ENCODE measurements at regions not wholly inside any gene's neighbourhood (a gene's known extent, or its start where the extent isn't known, plus 50 kb on each side); places are given as distances from the start of the nearest gene placed in this dataset.
A peak's percentile ranks its signal among the peaks of the same experiment; 100 is the strongest.

DNA sequence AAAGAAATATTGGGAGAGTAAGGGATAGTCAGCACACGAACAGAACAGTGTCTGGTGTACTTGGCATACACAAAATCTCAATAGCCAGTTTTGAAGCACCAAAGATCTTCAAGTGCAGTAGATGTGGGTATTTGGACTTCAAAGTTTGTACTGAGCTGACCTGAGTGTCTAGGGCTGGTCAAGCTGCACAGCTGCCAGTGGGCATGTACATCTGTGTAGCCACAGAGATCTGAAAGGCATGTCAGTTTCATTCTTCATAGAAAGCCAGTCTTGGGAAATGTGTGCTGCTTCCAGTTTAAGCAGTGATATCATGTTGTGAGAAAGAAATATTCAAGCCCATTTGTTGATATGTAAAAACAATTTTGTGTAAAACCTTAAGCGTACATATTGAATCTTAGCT, 279.0 kb upstream of the SYT10 start:
- no peaks in the 10 kb centered on the region for H3K79me2 ChIP-seq (ENCODE audit: low read length)
- DNase-seq: peak; percentile 27
- H3K9me3 ChIP-seq (replicated peaks; ENCODE audit: insufficient read depth, low read length): no peaks in the 10 kb centered on the region
- H2AFZ ChIP-seq (ENCODE audit: low read length): no peak overlapping the region
- no peaks in the 10 kb centered on the region for H3K27me3 ChIP-seq (replicated peaks; ENCODE audit: insufficient read depth, low read length)
- H3F3A ChIP-seq (ENCODE audit: insufficient read depth, low read length): no peaks in the 10 kb centered on the region
- H3K4me3 ChIP-seq (ENCODE audit: low read length): no peak overlapping the region
- H4K20me1 ChIP-seq (ENCODE audit: insufficient read depth, low read length): no peaks in the 10 kb centered on the region
- H3K36me3 ChIP-seq (replicated peaks; ENCODE audit: insufficient read depth, low read length): no peaks in the 10 kb centered on the region
- H3K4me2 ChIP-seq (ENCODE audit: low read depth, low read length): no peak overlapping the region
- TF ChIP-seq EZH2 (optimal IDR thresholded peaks at IDR 0.05; ENCODE audit: low read depth, low read length) (no peak), EZH2phosphoT487 (IDR thresholded peaks at IDR 0.05; ENCODE audit: low read length) (no peak)
- TF ChIP-seq, protein P1, sequence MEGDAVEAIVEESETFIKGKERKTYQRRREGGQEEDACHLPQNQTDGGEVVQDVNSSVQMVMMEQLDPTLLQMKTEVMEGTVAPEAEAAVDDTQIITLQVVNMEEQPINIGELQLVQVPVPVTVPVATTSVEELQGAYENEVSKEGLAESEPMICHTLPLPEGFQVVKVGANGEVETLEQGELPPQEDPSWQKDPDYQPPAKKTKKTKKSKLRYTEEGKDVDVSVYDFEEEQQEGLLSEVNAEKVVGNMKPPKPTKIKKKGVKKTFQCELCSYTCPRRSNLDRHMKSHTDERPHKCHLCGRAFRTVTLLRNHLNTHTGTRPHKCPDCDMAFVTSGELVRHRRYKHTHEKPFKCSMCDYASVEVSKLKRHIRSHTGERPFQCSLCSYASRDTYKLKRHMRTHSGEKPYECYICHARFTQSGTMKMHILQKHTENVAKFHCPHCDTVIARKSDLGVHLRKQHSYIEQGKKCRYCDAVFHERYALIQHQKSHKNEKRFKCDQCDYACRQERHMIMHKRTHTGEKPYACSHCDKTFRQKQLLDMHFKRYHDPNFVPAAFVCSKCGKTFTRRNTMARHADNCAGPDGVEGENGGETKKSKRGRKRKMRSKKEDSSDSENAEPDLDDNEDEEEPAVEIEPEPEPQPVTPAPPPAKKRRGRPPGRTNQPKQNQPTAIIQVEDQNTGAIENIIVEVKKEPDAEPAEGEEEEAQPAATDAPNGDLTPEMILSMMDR (IDR thresholded peaks at IDR 0.05; ENCODE audit: low read length): no peak
- no peak overlapping the region for H3K27ac ChIP-seq (ENCODE audit: low read length)
- no peaks in the 10 kb centered on the region for H3K9me2 ChIP-seq (replicated peaks; ENCODE audit: insufficient read depth, low read length)
- no peaks in the 10 kb centered on the region for H3K4me1 ChIP-seq (ENCODE audit: low read length)
- H3K9ac ChIP-seq (ENCODE audit: low read length): no peak overlapping the region

DNA sequence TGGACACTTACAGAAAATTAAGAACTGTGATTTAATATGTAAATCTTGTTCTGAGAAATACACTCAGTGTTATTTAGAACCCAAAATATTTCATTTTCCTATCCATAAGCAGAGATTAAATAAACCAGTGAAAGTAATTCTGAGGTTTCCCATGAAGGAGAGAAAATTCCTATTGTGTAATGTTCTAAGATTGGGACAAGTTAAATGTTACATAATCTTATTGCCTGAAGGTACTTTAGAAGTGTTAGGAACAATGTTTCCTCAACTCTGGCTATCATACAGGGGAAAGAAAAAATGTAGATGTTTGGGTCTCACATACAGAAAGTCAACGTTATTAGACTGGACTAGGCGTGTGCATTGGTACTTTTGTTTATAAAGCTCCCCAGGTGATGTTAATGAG, 281.9 kb upstream of the SYT10 start:
- no peak for DNase-seq

DNA sequence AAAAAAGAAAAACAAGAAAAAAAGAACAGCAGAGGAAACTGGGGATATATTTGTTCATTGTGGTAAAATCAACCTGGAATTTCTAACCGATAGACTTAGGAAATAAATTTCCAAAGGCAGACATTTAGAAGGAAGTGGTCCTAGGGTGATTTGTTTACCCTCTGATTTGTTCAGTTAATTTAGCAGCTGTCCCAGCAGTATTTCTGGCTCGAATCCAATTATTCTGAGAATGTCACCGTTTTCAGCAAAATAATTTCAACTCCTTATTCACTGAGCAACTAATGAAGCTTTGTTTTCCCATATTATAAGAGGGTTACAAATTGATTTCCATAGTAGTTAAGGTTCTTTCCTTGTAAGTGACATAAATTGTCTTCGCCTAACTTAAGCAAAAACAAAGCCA, 285.2 kb upstream of the SYT10 start:
- no peaks in the 10 kb centered on the region for H3K36me3 ChIP-seq (replicated peaks; ENCODE audit: insufficient read depth, low read length)
- H3K9me2 ChIP-seq (replicated peaks; ENCODE audit: insufficient read depth, low read length): no peaks in the 10 kb centered on the region
- no peaks in the 10 kb centered on the region for H3K27me3 ChIP-seq (replicated peaks; ENCODE audit: insufficient read depth, low read length)
- no peaks in the 10 kb centered on the region for H3K79me2 ChIP-seq (ENCODE audit: low read length)
- no peak for TF ChIP-seq EZH2 (optimal IDR thresholded peaks at IDR 0.05; ENCODE audit: low read depth, low read length)
- TF ChIP-seq EZH2phosphoT487 (IDR thresholded peaks at IDR 0.05; ENCODE audit: low read length): no peak
- TF ChIP-seq, protein P1 (IDR thresholded peaks at IDR 0.05; ENCODE audit: low read length): no peak
- H3K27ac ChIP-seq (ENCODE audit: low read length): no peak overlapping the region
- no peaks in the 10 kb centered on the region for H3K9me3 ChIP-seq (replicated peaks; ENCODE audit: insufficient read depth, low read length)
- no peaks in the 10 kb centered on the region for H3F3A ChIP-seq (ENCODE audit: insufficient read depth, low read length)
- H3K4me2 ChIP-seq (ENCODE audit: low read depth, low read length): no peak overlapping the region
- DNase-seq: no peak
- H2AFZ ChIP-seq (ENCODE audit: low read length): no peak overlapping the region
- no peak overlapping the region for H3K4me3 ChIP-seq (ENCODE audit: low read length)
- no peaks in the 10 kb centered on the region for H4K20me1 ChIP-seq (ENCODE audit: insufficient read depth, low read length)
- no peak overlapping the region for H3K9ac ChIP-seq (ENCODE audit: low read length)
- no peaks in the 10 kb centered on the region for H3K4me1 ChIP-seq (ENCODE audit: low read length)

More for the DNA sequence above, 281.9 kb upstream of the SYT10 start:
- no peaks in the 10 kb centered on the region for H3K9me3 ChIP-seq (replicated peaks; ENCODE audit: insufficient read depth, low read length)
- no peak overlapping the region for H3K9ac ChIP-seq (ENCODE audit: low read length)
- no peaks in the 10 kb centered on the region for H3K27me3 ChIP-seq (replicated peaks; ENCODE audit: insufficient read depth, low read length)
- H3K9me2 ChIP-seq (replicated peaks; ENCODE audit: insufficient read depth, low read length): no peaks in the 10 kb centered on the region
- H4K20me1 ChIP-seq (ENCODE audit: insufficient read depth, low read length): no peaks in the 10 kb centered on the region
- H3K4me1 ChIP-seq (ENCODE audit: low read length): no peaks in the 10 kb centered on the region
- no peak overlapping the region for H3K4me3 ChIP-seq (ENCODE audit: low read length)
- TF ChIP-seq, protein P1 (IDR thresholded peaks at IDR 0.05; ENCODE audit: low read length): no peak
- TF ChIP-seq EZH2 (optimal IDR thresholded peaks at IDR 0.05; ENCODE audit: low read depth, low read length): no peak
- TF ChIP-seq EZH2phosphoT487 (IDR thresholded peaks at IDR 0.05; ENCODE audit: low read length): no peak
- no peaks in the 10 kb centered on the region for H3K79me2 ChIP-seq (ENCODE audit: low read length)
- no peak overlapping the region for H3K4me2 ChIP-seq (ENCODE audit: low read depth, low read length)
- H3K27ac ChIP-seq (ENCODE audit: low read length): no peak overlapping the region
- no peaks in the 10 kb centered on the region for H3F3A ChIP-seq (ENCODE audit: insufficient read depth, low read length)
- H3K36me3 ChIP-seq (replicated peaks; ENCODE audit: insufficient read depth, low read length): no peaks in the 10 kb centered on the region
- no peak overlapping the region for H2AFZ ChIP-seq (ENCODE audit: low read length)
